Caco-2 (cell line): ENCODE measurements at regions not wholly inside any gene's neighbourhood (a gene's known extent, or its start where the extent isn't known, plus 50 kb on each side); places are given as distances from the start of the nearest gene placed in this dataset.

Experiments used
- BruUV-seq: library from RNA; stranded (reverse); fragments of 400-500 nt; replicated peaks from 2 replicates; lab custom pipeline; 2021; lab: Mats Ljungman, UMichigan
- CTCF ChIA-PET: fragments of 300-600 bp; sonication (Branson Sonifier 250); formaldehyde crosslinking; loops from one replicate; lab custom pipeline; 2022; ENCODE audit warnings: antibody characterized with exemption; lab: Charles Lee
- POLR2A ChIA-PET: fragments of 300-600 bp; sonication (Branson Sonifier 250); formaldehyde crosslinking; loops from one replicate; lab custom pipeline; 2022; ENCODE audit warnings: antibody characterized with exemption; lab: Charles Lee
- DNase-seq, 2 experiments: peaks; one replicate each; pipeline versions ENCODE4 v3.0.0 to v3.0.0-alpha.2; 2020 to 2022
- H3K27me3 ChIP-seq: replicated peaks from 2 replicates; pipeline ENCODE4 v1.6.0; 2011; ENCODE audit warnings: low read length; ENCODE audit not compliant: control insufficient read depth, insufficient read depth
- H3K36me3 ChIP-seq: 2 replicates; pipeline ENCODE4 v1.5.1; 2011; ENCODE audit warnings: low read length; ENCODE audit not compliant: control insufficient read depth, insufficient read depth
- H3K4me1 ChIP-seq: fragments of 250-450 bp; sonication (Bioruptor Pico); 2 replicates; pipeline ENCODE4 v1.5.1; 2020; ENCODE audit warnings: mild to moderate bottlenecking
- H3K4me3 ChIP-seq: 2 replicates; pipeline ENCODE4 v1.5.1; 2011; ENCODE audit warnings: low read depth, mild to moderate bottlenecking, control low read depth, low read length
- H3K9me3 ChIP-seq: fragments of 250-450 bp; sonication (Bioruptor Pico); 2 replicates; pipeline ENCODE4 v1.5.1; 2020; ENCODE audit warnings: mild to moderate bottlenecking, moderate library complexity
- H3K27ac Mint-ChIP-seq: one replicate; pipeline ENCODE4 v1.8.0; 2022; ENCODE audit warnings: mixed read lengths; ENCODE audit not compliant: unreplicated experiment
- H3K27me3 Mint-ChIP-seq: one replicate; pipeline ENCODE4 v1.8.0; 2022; ENCODE audit warnings: mixed read lengths; ENCODE audit not compliant: insufficient read depth, unreplicated experiment
- H3K36me3 Mint-ChIP-seq: one replicate; pipeline ENCODE4 v1.8.0; 2022; ENCODE audit warnings: mild to moderate bottlenecking, mixed read lengths; ENCODE audit not compliant: insufficient read depth, unreplicated experiment
- H3K4me1 Mint-ChIP-seq: one replicate; pipeline ENCODE4 v1.8.0; 2022; ENCODE audit warnings: low read depth, mixed read lengths; ENCODE audit not compliant: unreplicated experiment
- H3K4me3 Mint-ChIP-seq: one replicate; pipeline ENCODE4 v1.8.0; 2022; ENCODE audit warnings: mild to moderate bottlenecking, moderate library complexity, mixed read lengths; ENCODE audit not compliant: unreplicated experiment
- H3K9me3 Mint-ChIP-seq: one replicate; pipeline ENCODE4 v1.8.0; 2022; ENCODE audit warnings: mixed read lengths; ENCODE audit not compliant: unreplicated experiment
- intact Hi-C: fragments of 100-400 bp; cut with micrococcal nuclease; formaldehyde crosslinking; loops from one replicate; pipeline ENCODE4 v1.10.0; 2022; ENCODE audit not compliant: unreplicated experiment
- TF ChIP-seq, protein P1 (sequence below), 2 experiments: fragments of 200-600 bp in 1 of 2; IDR thresholded peaks; 1 replicate in 1 of 2; 2 replicates in 1 of 2; pipeline versions ENCODE4 v1.5.1 to v1.8.0; 2011 to 2022; ENCODE audit warnings: antibody characterized with exemption in 1 of 2, control low read depth in 1 of 2, inconsistent platforms in 1 of 2, low read depth in 1 of 2, low read length in 1 of 2, mild to moderate bottlenecking in 1 of 2, moderate library complexity in 1 of 2; ENCODE audit not compliant: insufficient read depth in 1 of 2, severe bottlenecking in 1 of 2, unreplicated experiment in 1 of 2

GRCh38 chr22:49153921-49154320 is 673.8 kb downstream of the BRD1 start:
- ChIA-PET POLR2A (no interaction called here), CTCF (no interaction called here)
- H3K4me3 ChIP-seq: no peak overlapping the region
- no peaks in the 10 kb centered on the region for H3K36me3 ChIP-seq
- no peaks in the 10 kb centered on the region for H3K36me3 Mint-ChIP-seq
- H3K4me1 ChIP-seq: no peaks in the 10 kb centered on the region
- intact Hi-C loops: no loop called here
- H3K4me3 Mint-ChIP-seq: no peak overlapping the region
- DNase-seq: no peak
- H3K9me3 ChIP-seq: no peaks in the 10 kb centered on the region
- H3K4me1 Mint-ChIP-seq: no peaks in the 10 kb centered on the region
- BruUV-seq: no TSS peak
- peaks cover 12% of the 10 kb centered on the region for H3K27me3 Mint-ChIP-seq
- H3K9me3 Mint-ChIP-seq: peaks cover 9% of the 10 kb centered on the region
- no peaks in the 10 kb centered on the region for H3K27me3 ChIP-seq
- TF ChIP-seq, protein P1, sequence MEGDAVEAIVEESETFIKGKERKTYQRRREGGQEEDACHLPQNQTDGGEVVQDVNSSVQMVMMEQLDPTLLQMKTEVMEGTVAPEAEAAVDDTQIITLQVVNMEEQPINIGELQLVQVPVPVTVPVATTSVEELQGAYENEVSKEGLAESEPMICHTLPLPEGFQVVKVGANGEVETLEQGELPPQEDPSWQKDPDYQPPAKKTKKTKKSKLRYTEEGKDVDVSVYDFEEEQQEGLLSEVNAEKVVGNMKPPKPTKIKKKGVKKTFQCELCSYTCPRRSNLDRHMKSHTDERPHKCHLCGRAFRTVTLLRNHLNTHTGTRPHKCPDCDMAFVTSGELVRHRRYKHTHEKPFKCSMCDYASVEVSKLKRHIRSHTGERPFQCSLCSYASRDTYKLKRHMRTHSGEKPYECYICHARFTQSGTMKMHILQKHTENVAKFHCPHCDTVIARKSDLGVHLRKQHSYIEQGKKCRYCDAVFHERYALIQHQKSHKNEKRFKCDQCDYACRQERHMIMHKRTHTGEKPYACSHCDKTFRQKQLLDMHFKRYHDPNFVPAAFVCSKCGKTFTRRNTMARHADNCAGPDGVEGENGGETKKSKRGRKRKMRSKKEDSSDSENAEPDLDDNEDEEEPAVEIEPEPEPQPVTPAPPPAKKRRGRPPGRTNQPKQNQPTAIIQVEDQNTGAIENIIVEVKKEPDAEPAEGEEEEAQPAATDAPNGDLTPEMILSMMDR (IDR thresholded peaks at IDR 0.05; ENCODE audit: insufficient read depth in 1 of 2, low read depth in 1 of 2, low read length in 1 of 2, severe bottlenecking in 1 of 2, unreplicated experiment in 1 of 2): no peak
- H3K27ac Mint-ChIP-seq: no peak overlapping the region

DNA sequence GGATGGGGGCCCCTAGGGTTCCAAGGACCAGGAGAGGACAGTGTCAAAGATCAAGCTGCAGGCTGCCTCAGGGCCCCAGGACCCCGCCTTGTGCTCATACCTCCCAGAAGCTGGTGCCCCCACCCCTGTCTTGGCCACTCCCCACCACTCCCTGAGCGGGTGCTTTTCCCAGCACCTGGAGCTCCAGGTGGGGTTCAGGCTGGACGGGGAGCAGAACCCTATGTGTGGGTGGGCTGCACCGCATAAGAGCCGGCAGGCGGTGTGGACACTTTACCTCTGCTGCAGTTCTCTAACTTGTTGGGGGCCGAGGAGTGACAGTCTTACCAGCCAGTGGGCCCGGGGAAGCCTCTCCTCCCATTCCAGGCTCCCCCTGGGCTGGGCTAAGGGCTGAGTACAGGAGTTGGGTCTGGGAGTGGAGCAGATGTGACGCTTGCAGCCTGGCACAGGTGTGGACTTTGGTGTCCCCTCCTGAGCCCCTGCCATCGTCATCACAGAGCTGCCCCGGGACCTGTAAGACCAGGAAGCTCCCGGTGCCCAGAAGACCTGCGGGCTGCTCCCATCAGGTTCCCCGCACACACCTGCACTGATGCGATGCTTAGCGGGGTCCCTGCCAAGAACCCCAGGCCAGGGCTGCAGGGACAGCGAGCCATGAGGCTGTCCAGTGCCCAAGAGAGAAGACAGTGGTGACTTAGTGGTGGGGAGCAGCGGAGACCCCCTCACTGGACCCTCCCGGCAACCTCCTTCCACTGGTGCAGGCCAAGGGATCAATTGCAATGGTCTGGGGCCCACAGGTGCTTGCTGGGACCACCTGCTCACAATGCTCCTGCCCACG is 674.5 kb downstream of the BRD1 start:
- H3K9me3 Mint-ChIP-seq: peaks cover 9% of the 10 kb centered on the region
- H3K27ac Mint-ChIP-seq: no peak overlapping the region
- H3K4me3 ChIP-seq: no peak overlapping the region
- peaks cover 16% of the 10 kb centered on the region for H3K27me3 Mint-ChIP-seq
- no peaks in the 10 kb centered on the region for H3K27me3 ChIP-seq
- intact Hi-C loops: no loop called here
- ChIA-PET POLR2A (no interaction called here), CTCF (no interaction called here)
- no peak for DNase-seq
- H3K4me1 ChIP-seq: no peaks in the 10 kb centered on the region
- BruUV-seq: no TSS peak
- no peaks in the 10 kb centered on the region for H3K9me3 ChIP-seq
- H3K36me3 ChIP-seq: no peaks in the 10 kb centered on the region
- no peak overlapping the region for H3K4me3 Mint-ChIP-seq
- no peaks in the 10 kb centered on the region for H3K36me3 Mint-ChIP-seq
- H3K4me1 Mint-ChIP-seq: no peaks in the 10 kb centered on the region
- TF ChIP-seq, protein P1 (IDR thresholded peaks at IDR 0.05; ENCODE audit: insufficient read depth in 1 of 2, low read depth in 1 of 2, low read length in 1 of 2, severe bottlenecking in 1 of 2, unreplicated experiment in 1 of 2): no peak

GRCh38 chr22:49152127-49152938 is 675.3 kb downstream of the BRD1 start:
- Mint-ChIP-seq H3K27ac (no peak overlapping the region), H3K27me3 (peaks cover 15% of the 10 kb centered on the region), H3K36me3 (no peaks in the 10 kb centered on the region), H3K4me3 (no peak overlapping the region), H3K4me1 (no peaks in the 10 kb centered on the region), H3K9me3 (peaks cover 9% of the 10 kb centered on the region)
- ChIA-PET POLR2A (no interaction called here), CTCF (no interaction called here)
- TF ChIP-seq, protein P1 (IDR thresholded peaks at IDR 0.05; ENCODE audit: insufficient read depth in 1 of 2, low read depth in 1 of 2, low read length in 1 of 2, severe bottlenecking in 1 of 2, unreplicated experiment in 1 of 2): no peak
- intact Hi-C loops: no loop called here
- Histone ChIP-seq H3K4me3 (no peak overlapping the region), H3K4me1 (no peaks in the 10 kb centered on the region), H3K27me3 (no peaks in the 10 kb centered on the region), H3K36me3 (no peaks in the 10 kb centered on the region), H3K9me3 (no peaks in the 10 kb centered on the region)
- BruUV-seq: no TSS peak
- DNase-seq: peak in 1 of 2 experiments; percentile 52
